ENCODE measurements at regions not wholly inside any gene's neighbourhood (a gene's known extent, or its start where the extent isn't known, plus 50 kb on each side); places are given as distances from the start of the nearest gene placed in this dataset.

DNA sequence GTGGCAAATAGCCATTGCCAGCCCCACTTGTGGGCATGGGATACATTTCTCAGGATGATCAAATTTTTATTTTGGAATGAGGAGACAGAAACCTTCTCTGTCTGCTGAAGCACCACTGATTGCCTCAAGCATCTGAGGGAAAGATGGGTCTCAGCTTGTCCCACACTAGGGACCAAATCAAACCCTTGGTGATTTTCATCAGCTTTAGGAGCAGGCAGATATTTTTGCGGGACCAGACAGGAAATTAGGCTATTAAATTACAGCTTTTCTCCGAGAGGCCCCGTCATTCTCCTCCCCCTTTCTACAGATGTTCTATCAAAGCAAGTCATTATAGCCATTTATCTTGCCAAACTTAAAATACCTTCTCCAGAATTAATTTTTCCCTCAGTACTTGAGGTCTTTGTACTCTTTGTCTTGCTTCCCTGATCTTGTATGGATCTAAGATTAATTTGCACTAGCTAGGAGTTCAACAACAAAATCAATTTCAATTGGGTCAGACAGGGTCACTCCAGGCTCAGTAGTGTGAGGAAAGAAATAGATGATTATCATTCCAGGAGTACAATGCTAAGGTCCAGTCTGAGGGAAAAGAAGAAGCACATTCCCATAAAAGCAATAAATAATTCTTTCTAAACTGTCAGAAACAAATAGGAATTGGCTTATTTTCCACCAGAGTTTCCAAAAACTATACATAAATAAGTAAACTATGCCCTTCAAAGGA, 818.1 kb upstream of the SOX11 start:
- TF ChIP-seq CTCF (IDR thresholded peaks at IDR 0.05; ENCODE audit: low read depth, low read length, poor library complexity, severe bottlenecking): no peak
- TF ChIP-seq EZH2phosphoT487 (IDR thresholded peaks at IDR 0.05; ENCODE audit: borderline replicate concordance, low read length): no peak
